GM10248 (cell line): ENCODE measurements at regions not wholly inside any gene's neighbourhood (a gene's known extent, or its start where the extent isn't known, plus 50 kb on each side); places are given as distances from the start of the nearest gene placed in this dataset.

Experiments used
- CTCF ChIA-PET: fragments of 300-600 bp; sonication (Branson Sonifier 250); formaldehyde crosslinking; extraction: SDS; loops from one replicate; lab custom pipeline; 2021; ENCODE audit warnings: antibody characterized with exemption; lab: Yijun Ruan, JAX
- POLR2A ChIA-PET: fragments of 350-650 bp; sonication (Branson Sonifier 250); formaldehyde crosslinking; extraction: SDS; loops from one replicate; lab custom pipeline; 2020; ENCODE audit warnings: antibody characterized with exemption; lab: Yijun Ruan, JAX
- DNase-seq: peaks from one replicate; pipeline ENCODE4 v3.0.0; 2012; ENCODE audit errors: extremely low spot score
- TF ChIP-seq, protein P1 (sequence below): IDR thresholded peaks from 2 replicates; pipeline ENCODE4 v1.5.1; 2012; ENCODE audit warnings: mild to moderate bottlenecking, low read depth; ENCODE audit errors: extremely low read depth, missing control alignments, control extremely low read depth

DNA sequence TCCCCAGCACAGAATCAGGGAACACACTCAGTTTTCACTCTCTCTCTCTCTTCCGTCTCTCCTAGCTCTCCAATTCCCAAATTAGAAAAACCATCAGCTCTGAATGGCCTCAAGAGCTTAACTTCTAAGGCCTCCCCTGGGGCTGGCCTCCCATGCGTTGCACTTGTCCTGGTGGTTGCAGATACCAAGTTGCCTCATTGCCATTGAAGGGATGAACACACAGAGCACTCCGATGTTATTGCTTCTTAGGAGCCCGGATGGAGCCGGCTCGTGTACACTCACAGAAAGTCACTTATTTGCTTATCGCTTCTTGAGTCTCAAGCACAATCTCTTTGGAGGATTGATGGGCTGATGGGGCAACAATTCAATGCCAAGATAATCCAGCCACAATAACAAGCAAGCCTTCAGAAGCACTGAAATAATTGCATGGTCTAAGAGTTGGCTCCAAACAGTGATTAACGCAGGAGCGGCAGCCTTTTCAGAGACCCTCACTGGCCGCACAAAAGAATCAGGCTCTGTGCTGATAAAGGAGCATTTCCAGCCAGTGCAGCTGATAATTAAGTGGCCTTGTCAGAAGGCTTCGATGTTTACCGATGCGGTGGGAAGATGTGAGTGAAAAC, 175.8 kb upstream of the TMEM132C start:
- ChIA-PET CTCF (no interaction called here), POLR2A (no interaction called here)
- TF ChIP-seq, protein P1, sequence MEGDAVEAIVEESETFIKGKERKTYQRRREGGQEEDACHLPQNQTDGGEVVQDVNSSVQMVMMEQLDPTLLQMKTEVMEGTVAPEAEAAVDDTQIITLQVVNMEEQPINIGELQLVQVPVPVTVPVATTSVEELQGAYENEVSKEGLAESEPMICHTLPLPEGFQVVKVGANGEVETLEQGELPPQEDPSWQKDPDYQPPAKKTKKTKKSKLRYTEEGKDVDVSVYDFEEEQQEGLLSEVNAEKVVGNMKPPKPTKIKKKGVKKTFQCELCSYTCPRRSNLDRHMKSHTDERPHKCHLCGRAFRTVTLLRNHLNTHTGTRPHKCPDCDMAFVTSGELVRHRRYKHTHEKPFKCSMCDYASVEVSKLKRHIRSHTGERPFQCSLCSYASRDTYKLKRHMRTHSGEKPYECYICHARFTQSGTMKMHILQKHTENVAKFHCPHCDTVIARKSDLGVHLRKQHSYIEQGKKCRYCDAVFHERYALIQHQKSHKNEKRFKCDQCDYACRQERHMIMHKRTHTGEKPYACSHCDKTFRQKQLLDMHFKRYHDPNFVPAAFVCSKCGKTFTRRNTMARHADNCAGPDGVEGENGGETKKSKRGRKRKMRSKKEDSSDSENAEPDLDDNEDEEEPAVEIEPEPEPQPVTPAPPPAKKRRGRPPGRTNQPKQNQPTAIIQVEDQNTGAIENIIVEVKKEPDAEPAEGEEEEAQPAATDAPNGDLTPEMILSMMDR: no peak
- no peak for DNase-seq

DNA sequence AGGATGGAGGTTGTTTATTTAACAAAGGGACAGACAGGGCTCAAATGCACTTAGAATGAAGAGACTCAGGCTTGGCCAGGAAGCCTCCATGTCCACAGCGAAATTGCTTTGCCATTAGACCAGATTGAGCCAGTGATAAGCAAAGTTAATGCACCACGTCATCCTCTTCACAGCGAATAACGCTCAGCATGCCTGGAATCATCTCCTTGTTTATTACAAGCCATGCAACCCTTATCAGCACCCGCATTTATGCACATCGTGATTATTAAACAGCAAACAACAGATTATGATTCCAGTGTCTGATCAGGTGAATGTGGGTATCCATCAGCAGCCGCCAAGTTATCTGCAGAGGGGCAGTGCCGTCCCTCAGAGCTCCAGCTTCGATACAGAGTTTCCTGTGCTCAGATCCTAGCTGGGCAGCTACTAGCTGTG, 175.0 kb upstream of the TMEM132C start:
- ChIA-PET POLR2A (no interaction called here), CTCF (no interaction called here)
- no peak for DNase-seq
- TF ChIP-seq, protein P1: no peak

DNA sequence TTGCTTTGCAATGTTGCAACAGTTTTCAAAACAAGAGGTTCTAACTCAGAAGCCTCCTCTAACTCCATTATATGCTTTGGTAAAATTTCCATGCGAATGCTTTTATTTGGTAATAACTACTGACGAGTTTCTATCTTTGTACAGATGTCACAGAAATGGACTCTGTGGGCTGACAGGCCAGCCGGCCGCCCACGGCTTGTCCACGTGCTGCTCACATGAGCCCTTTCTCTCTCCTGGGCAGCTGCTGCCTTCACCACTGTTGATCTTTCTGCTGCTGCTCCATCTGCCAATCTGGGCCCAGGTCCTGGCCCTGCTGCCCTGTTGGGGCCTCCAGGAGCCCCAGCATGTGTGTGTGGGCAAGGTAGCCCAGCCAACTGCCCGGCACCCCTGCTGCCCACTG, 168.2 kb upstream of the TMEM132C start:
- ChIA-PET CTCF (no interaction called here), POLR2A (no interaction called here)
- DNase-seq: no peak
- TF ChIP-seq, protein P1: no peak

DNA sequence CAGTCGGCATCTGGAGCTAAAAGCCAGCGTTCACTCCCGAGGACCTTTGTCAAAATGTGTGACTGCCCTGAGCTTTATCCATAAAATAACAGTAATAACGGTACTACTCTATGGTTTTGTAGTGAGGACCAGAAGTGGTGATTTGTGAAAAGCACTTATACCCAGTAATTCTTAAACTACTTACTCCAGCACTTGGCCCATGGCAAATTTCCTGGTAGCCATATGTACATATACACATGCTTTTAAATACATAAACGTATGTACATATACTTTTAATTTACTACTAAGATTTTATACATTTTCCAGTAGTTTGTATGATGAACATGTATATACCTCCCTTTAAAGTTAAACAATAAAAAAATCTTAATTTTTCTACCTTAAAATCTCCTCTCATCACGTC, 163.8 kb upstream of the TMEM132C start:
- TF ChIP-seq, protein P1: no peak
- ChIA-PET POLR2A (no interaction called here), CTCF (interaction anchor here (1.2 to 1.5 kb wide), 2 partner anchors 9 to 34 kb away, joined by 3 to 4 read pairs; no protein-coding TSS in a partner anchor)
- no peak for DNase-seq

DNA sequence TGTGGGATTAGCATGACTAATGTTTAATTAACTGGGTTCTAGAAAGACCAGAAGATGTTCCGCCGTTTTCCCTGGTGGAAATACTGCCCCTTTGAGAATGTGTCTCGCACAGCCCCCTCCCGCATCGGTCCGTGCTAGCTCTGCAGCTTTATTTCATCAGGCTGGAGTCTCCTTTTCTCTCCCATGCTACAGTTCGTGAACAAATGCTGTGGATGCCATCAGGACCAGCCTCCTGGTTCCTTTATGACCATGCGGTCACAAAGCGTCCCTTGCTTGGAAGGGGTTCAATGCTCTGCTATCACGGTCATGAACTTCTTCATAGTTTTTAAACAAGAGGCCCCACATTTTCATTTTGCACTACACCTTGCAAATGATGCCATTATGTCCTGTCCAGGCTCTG, 157.7 kb upstream of the TMEM132C start:
- ChIA-PET POLR2A (no interaction called here), CTCF (no interaction called here)
- DNase-seq: no peak
- TF ChIP-seq, protein P1: no peak

DNA sequence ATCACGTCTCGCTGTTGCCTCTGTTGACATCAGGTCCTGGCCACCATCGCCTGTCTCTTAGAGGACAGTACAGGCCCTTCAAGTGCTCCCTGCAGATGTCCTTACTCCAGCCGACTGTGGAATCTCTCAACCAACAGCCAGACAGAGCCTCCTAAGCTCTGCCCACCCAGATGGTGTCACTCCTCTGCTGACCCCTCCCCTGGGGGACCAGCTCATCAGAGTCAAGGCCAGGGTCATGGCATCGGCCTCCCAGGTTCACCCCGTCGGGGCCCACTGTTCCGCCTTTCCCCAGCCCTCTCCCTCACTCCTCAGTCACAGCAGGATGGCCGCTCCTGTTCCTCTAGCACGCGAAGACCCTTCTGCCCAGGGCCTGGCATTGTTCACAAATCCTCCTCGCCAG, 157.3 kb upstream of the TMEM132C start:
- POLR2A ChIA-PET: no interaction called here
- no peak for DNase-seq
- CTCF ChIA-PET: no interaction called here
- TF ChIP-seq, protein P1: no peak

DNA sequence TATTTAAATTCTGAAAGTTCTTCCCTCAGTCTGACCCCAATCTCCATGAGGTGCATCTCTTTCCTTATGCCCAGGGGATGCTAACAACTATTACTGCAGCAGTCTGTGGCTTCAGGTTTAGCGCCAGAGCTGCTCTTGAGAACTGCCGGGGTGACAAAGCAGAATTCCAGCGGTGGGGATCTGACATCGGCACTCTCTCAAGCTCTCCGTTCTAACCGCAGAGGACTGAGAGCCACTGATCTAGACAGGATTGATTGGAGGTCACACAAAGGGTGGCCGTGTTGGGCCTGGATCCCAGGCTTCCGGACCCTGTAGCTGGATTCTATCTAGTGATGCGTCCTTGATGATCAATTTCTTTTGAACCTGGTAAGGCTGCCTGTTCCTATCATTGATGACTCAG, 155.6 kb upstream of the TMEM132C start:
- ChIA-PET CTCF (no interaction called here), POLR2A (no interaction called here)
- TF ChIP-seq, protein P1: no peak
- no peak for DNase-seq
